T-cell (primary cell): ENCODE measurements at regions not wholly inside any gene's neighbourhood (a gene's known extent, or its start where the extent isn't known, plus 50 kb on each side); places are given as distances from the start of the nearest gene placed in this dataset.

ENCODE experiments used
- ATAC-seq, 4 experiments: fragments of 200-7000 bp in 3 of 4; fragments of 150-1000 bp in 1 of 4; cut with Tn5 transposase; replicated peaks in 1 of 4; 1 replicate in 3 of 4; 2 replicates in 1 of 4; pipeline ENCODE4 v1.10.0; 2021; ENCODE audit warnings: moderate library complexity in 3 of 4, mild to moderate bottlenecking in 2 of 4, moderate number of reproducible peaks in 1 of 4
- CTCF ChIA-PET, 2 donors: fragments of 300-600 bp; sonication (Branson Sonifier 250); formaldehyde crosslinking; loops; one replicate each; lab custom pipeline; 2022; ENCODE audit warnings: antibody characterized with exemption in 2 of 2; lab: Charles Lee
- POLR2A ChIA-PET, 2 donors: fragments of 300-600 bp; sonication (Branson Sonifier 250); formaldehyde crosslinking; loops; one replicate each; lab custom pipeline; 2022; ENCODE audit warnings: antibody characterized with exemption in 2 of 2; lab: Charles Lee
- DNase-seq, 35 experiments: peaks; one replicate each; pipeline versions ENCODE4 v3.0.0 to v3.0.0-alpha.2; 2013 to 2023
- H3K27ac ChIP-seq: one replicate; pipeline ENCODE4 v1.5.1; 2013; ENCODE audit warnings: low read length
- H3K27me3 ChIP-seq, 2 experiments: replicated peaks in 1 of 2; 1 replicate in 1 of 2; 2 replicates in 1 of 2; pipeline versions ENCODE4 v1.6.1 to v1.7.0; 2013; ENCODE audit warnings: low read length in 1 of 2, mixed read lengths in 1 of 2; ENCODE audit not compliant: control insufficient read depth in 2 of 2, insufficient read depth in 2 of 2; ENCODE audit errors: extremely low read depth in 1 of 2
- H3K36me3 ChIP-seq, 2 donors: 1 replicate in 1 of 2; 2 replicates in 1 of 2; pipeline versions ENCODE4 v1.6.1 to v1.7.0; 2013; ENCODE audit warnings: low read length in 1 of 2; ENCODE audit not compliant: control insufficient read depth in 2 of 2, insufficient read depth in 1 of 2; ENCODE audit errors: extremely low read depth in 1 of 2
- H3K4me1 ChIP-seq, 2 experiments: 1 replicate in 1 of 2; 2 replicates in 1 of 2; pipeline versions ENCODE4 v1.6.1 to v1.7.0; 2013; ENCODE audit warnings: low read length in 2 of 2, mixed read lengths in 1 of 2; ENCODE audit not compliant: insufficient read depth in 2 of 2, control insufficient read depth in 1 of 2; ENCODE audit errors: extremely low read depth in 1 of 2
- H3K4me3 ChIP-seq, 2 donors: 1 replicate in 1 of 2; 2 replicates in 1 of 2; pipeline versions ENCODE4 v1.5.1 to v1.7.0; 2013; ENCODE audit warnings: mild to moderate bottlenecking in 2 of 2, low read length in 1 of 2, moderate library complexity in 1 of 2; ENCODE audit not compliant: control insufficient read depth in 1 of 2; ENCODE audit errors: extremely low read depth in 1 of 2
- H3K9me3 ChIP-seq: 2 replicates; pipeline ENCODE4 v1.7.0; 2013
- H3K27ac Mint-ChIP-seq, 2 donors: one replicate each; pipeline ENCODE4 v1.8.0; 2020 to 2021; ENCODE audit warnings: mild to moderate bottlenecking in 2 of 2, mixed read lengths in 2 of 2
- H3K27me3 Mint-ChIP-seq, 2 donors: one replicate each; pipeline ENCODE4 v1.8.0; 2021 to 2022; ENCODE audit warnings: mixed read lengths in 2 of 2
- H3K36me3 Mint-ChIP-seq: one replicate; pipeline ENCODE4 v1.8.0; 2021; ENCODE audit warnings: mixed read lengths
- H3K4me1 Mint-ChIP-seq, 3 donors: one replicate each; pipeline ENCODE4 v1.8.0; 2020 to 2022; ENCODE audit warnings: mixed read lengths in 3 of 3, mild to moderate bottlenecking in 1 of 3
- H3K4me3 Mint-ChIP-seq, 3 donors: one replicate each; pipeline ENCODE4 v1.8.0; 2020 to 2022; ENCODE audit warnings: mild to moderate bottlenecking in 3 of 3, mixed read lengths in 3 of 3, moderate library complexity in 3 of 3
- H3K9me3 Mint-ChIP-seq, 3 donors: one replicate each; pipeline ENCODE4 v1.8.0; 2020 to 2022; ENCODE audit warnings: mixed read lengths in 3 of 3
- WGBS: methylation state at CpG from one replicate; pipeline ENCODE4 v1.1.5; 2013; ENCODE audit warnings: missing lambda C conversion rate; ENCODE audit not compliant: insufficient coverage; 5-methylcytosine and 5-hydroxymethylcytosine counted together

- DNase-seq = no peak
- H3K36me3 ChIP-seq = no peaks in the 10 kb centered on the region
- no peak for ATAC-seq
- H3K27me3 Mint-ChIP-seq = peaks cover 0 to 5% of the 10 kb centered on the region in 2 donors
- H3K4me1 ChIP-seq = no peaks in the 10 kb centered on the region
- no peaks in the 10 kb centered on the region for H3K4me1 Mint-ChIP-seq
- peaks cover 0 to 6% (median 2%) of the 10 kb centered on the region in 3 donors for H3K9me3 Mint-ChIP-seq
- no peak overlapping the region for H3K4me3 Mint-ChIP-seq
- no peak overlapping the region for H3K4me3 ChIP-seq
- H3K36me3 Mint-ChIP-seq = no peaks in the 10 kb centered on the region
- H3K27ac ChIP-seq = no peak overlapping the region
- no peak overlapping the region for H3K27ac Mint-ChIP-seq
- peaks cover 0 to 20% of the 10 kb centered on the region in 2 experiments for H3K27me3 ChIP-seq
- ChIA-PET POLR2A (no interaction called here), CTCF (no interaction called here)
- WGBS = 75% methylated on average over 9 of the region's 10 CpGs
- H3K9me3 ChIP-seq = no peaks in the 10 kb centered on the region
Observed at GRCh38 chr12:19779395-19780056, 340.2 kb downstream of the AEBP2 start.

- Mint-ChIP-seq H3K4me1 (no peaks in the 10 kb centered on the region), H3K9me3 (peaks cover 3 to 6% (median 5%) of the 10 kb centered on the region in 3 donors), H3K4me3 (no peak overlapping the region), H3K27ac (no peak overlapping the region), H3K27me3 (peaks cover 0 to 5% of the 10 kb centered on the region in 2 donors), H3K36me3 (no peaks in the 10 kb centered on the region)
- Histone ChIP-seq H3K4me1 (no peaks in the 10 kb centered on the region), H3K9me3 (no peaks in the 10 kb centered on the region), H3K27ac (no peak overlapping the region), H3K4me3 (no peak overlapping the region), H3K27me3 (peaks cover 0 to 20% of the 10 kb centered on the region in 2 experiments), H3K36me3 (no peaks in the 10 kb centered on the region)
- CTCF ChIA-PET = no interaction called here
- WGBS = 100% methylated on average over 1 of the region's 6 CpGs
- POLR2A ChIA-PET = no interaction called here
- ATAC-seq (no peak), DNase-seq (no peak)
Observed at GRCh38 chr12:19780460-19780859, 341.2 kb downstream of the AEBP2 start.

GRCh38 chr12:19783547-19784444, 344.5 kb downstream of the AEBP2 start:
- no peak overlapping the region for H3K4me3 ChIP-seq
- no peak overlapping the region for H3K4me3 Mint-ChIP-seq
- no peak for DNase-seq
- no peak overlapping the region for H3K27ac Mint-ChIP-seq
- H3K36me3 ChIP-seq = no peaks in the 10 kb centered on the region
- H3K36me3 Mint-ChIP-seq = no peaks in the 10 kb centered on the region
- no peak for ATAC-seq
- H3K9me3 ChIP-seq = no peaks in the 10 kb centered on the region
- no peak overlapping the region for H3K27ac ChIP-seq
- CTCF ChIA-PET = interaction anchor here in 1 of 2 donors (0.6 kb wide), 1 partner anchor 177 kb away, joined by 5 read pairs; no protein-coding TSS in a partner anchor
- H3K4me1 ChIP-seq = no peaks in the 10 kb centered on the region
- peaks cover 0 to 5% of the 10 kb centered on the region in 2 donors for H3K27me3 Mint-ChIP-seq
- no peaks in the 10 kb centered on the region for H3K4me1 Mint-ChIP-seq
- H3K9me3 Mint-ChIP-seq = peaks cover 5 to 17% (median 5%) of the 10 kb centered on the region in 3 donors
- peaks cover 0 to 20% of the 10 kb centered on the region in 2 experiments for H3K27me3 ChIP-seq
- POLR2A ChIA-PET = no interaction called here
- WGBS = 80% methylated on average over 22 of the region's 29 CpGs

GRCh38 chr12:19792028-19792427, 352.7 kb downstream of the AEBP2 start:
- Histone ChIP-seq H3K4me1 (peaks cover 0 to 16% of the 10 kb centered on the region in 2 experiments), H3K27me3 (no peaks in the 10 kb centered on the region), H3K27ac (no peak overlapping the region), H3K4me3 (no peak overlapping the region), H3K36me3 (no peaks in the 10 kb centered on the region), H3K9me3 (no peaks in the 10 kb centered on the region)
- Mint-ChIP-seq H3K4me1 (peaks cover 22 to 30% (median 27%) of the 10 kb centered on the region in 3 donors), H3K36me3 (no peaks in the 10 kb centered on the region), H3K27me3 (no peaks in the 10 kb centered on the region), H3K9me3 (peaks cover 0 to 4% (median 0%) of the 10 kb centered on the region in 3 donors), H3K4me3 (no peak overlapping the region), H3K27ac (no peak overlapping the region)
- CTCF ChIA-PET = interaction anchor here in 1 of 2 donors (0.6 kb wide), 1 partner anchor 708 kb away, joined by 3 read pairs; no protein-coding TSS in a partner anchor
- DNase-seq (peak in 1 of 35 experiments; percentile 20), ATAC-seq (peak in 2 of 4 experiments; percentile 35 to 53)
- POLR2A ChIA-PET = no interaction called here

GRCh38 chr12:19794116-19794515, 354.8 kb downstream of the AEBP2 start:
- no peak overlapping the region for H3K27ac Mint-ChIP-seq
- peaks cover 0 to 3% (median 0%) of the 10 kb centered on the region in 3 donors for H3K9me3 Mint-ChIP-seq
- peaks cover 0 to 16% of the 10 kb centered on the region in 2 experiments for H3K4me1 ChIP-seq
- H3K4me3 ChIP-seq = no peak overlapping the region
- no peak for DNase-seq
- H3K4me3 Mint-ChIP-seq = no peak overlapping the region
- WGBS = no CpG with 5 or more reads among the region's 1 CpG
- CTCF ChIA-PET = no interaction called here
- no peaks in the 10 kb centered on the region for H3K9me3 ChIP-seq
- H3K27ac ChIP-seq = no peak overlapping the region
- no peaks in the 10 kb centered on the region for H3K27me3 ChIP-seq
- POLR2A ChIA-PET = no interaction called here
- no peak for ATAC-seq
- H3K36me3 ChIP-seq = no peaks in the 10 kb centered on the region
- H3K4me1 Mint-ChIP-seq = peaks cover 22 to 30% (median 27%) of the 10 kb centered on the region in 3 donors
- H3K27me3 Mint-ChIP-seq = no peaks in the 10 kb centered on the region
- H3K36me3 Mint-ChIP-seq = no peaks in the 10 kb centered on the region

- Mint-ChIP-seq H3K27me3 (no peaks in the 10 kb centered on the region), H3K4me1 (peaks cover 0 to 13% (median 9%) of the 10 kb centered on the region in 3 donors), H3K36me3 (no peaks in the 10 kb centered on the region), H3K4me3 (no peak overlapping the region), H3K27ac (no peak overlapping the region), H3K9me3 (peaks cover 0 to 3% (median 2%) of the 10 kb centered on the region in 3 donors)
- Histone ChIP-seq H3K9me3 (no peaks in the 10 kb centered on the region), H3K27me3 (no peaks in the 10 kb centered on the region), H3K4me3 (no peak overlapping the region), H3K36me3 (no peaks in the 10 kb centered on the region), H3K4me1 (no peaks in the 10 kb centered on the region), H3K27ac (no peak overlapping the region)
- DNase-seq (no peak), ATAC-seq (no peak)
- ChIA-PET CTCF (no interaction called here), POLR2A (no interaction called here)
- no CpG with 5 or more reads among the region's 7 CpGs for WGBS
Observed at GRCh38 chr12:19799216-19799615, 359.9 kb downstream of the AEBP2 start.
